H9 (cell line): ENCODE measurements at regions not wholly inside any gene's neighbourhood (a gene's known extent, or its start where the extent isn't known, plus 50 kb on each side); places are given as distances from the start of the nearest gene placed in this dataset.

Source experiments
- DNase-seq: peaks from one replicate; pipeline ENCODE4 v3.0.0-alpha.2; 2017
- H2AFZ ChIP-seq: one replicate; pipeline ENCODE4 v1.6.1; 2013; ENCODE audit warnings: mild to moderate bottlenecking, low read length, control low read depth, moderate library complexity
- H2AK5ac ChIP-seq: 2 replicates; pipeline ENCODE4 v1.6.1; 2013; ENCODE audit warnings: low read length, control low read depth, mixed read lengths; ENCODE audit not compliant: insufficient read length
- H2BK120ac ChIP-seq: one replicate; pipeline ENCODE4 v1.6.1; 2013; ENCODE audit warnings: low read depth, mild to moderate bottlenecking, low read length, control low read depth, inconsistent platforms; ENCODE audit not compliant: poor library complexity, severe bottlenecking
- H2BK12ac ChIP-seq: 2 replicates; pipeline ENCODE4 v1.6.1; 2013; ENCODE audit warnings: low read length, control low read depth, mixed read lengths, low read depth; ENCODE audit not compliant: insufficient read length
- H2BK15ac ChIP-seq: 2 replicates; pipeline ENCODE4 v1.6.1; 2013; ENCODE audit warnings: low read depth, low read length, control low read depth
- H2BK20ac ChIP-seq: one replicate; pipeline ENCODE4 v1.6.1; 2013; ENCODE audit warnings: low read depth, mild to moderate bottlenecking, low read length, control low read depth, inconsistent platforms; ENCODE audit not compliant: poor library complexity, severe bottlenecking
- H2BK5ac ChIP-seq: 2 replicates; pipeline ENCODE4 v1.6.1; 2013; ENCODE audit warnings: low read length, control low read depth, mixed read lengths; ENCODE audit not compliant: insufficient read length
- H3K14ac ChIP-seq: 2 replicates; pipeline ENCODE4 v1.6.1; 2013; ENCODE audit warnings: low read length, control low read depth; ENCODE audit not compliant: insufficient read depth
- H3K18ac ChIP-seq: 2 replicates; pipeline ENCODE4 v1.6.1; 2013; ENCODE audit warnings: low read depth, mild to moderate bottlenecking, mixed read lengths, low read length, control low read depth; ENCODE audit not compliant: insufficient read length
- H3K23ac ChIP-seq: 2 replicates; pipeline ENCODE4 v1.6.1; 2013; ENCODE audit warnings: low read length, control low read depth, mixed read lengths, low read depth; ENCODE audit not compliant: insufficient read length
- H3K23me2 ChIP-seq: 2 replicates; pipeline ENCODE4 v1.6.1; 2013; ENCODE audit warnings: low read depth, mild to moderate bottlenecking, mixed read lengths, low read length, control low read depth; ENCODE audit not compliant: insufficient read length, poor library complexity, severe bottlenecking
- H3K27ac ChIP-seq: 2 replicates; pipeline ENCODE4 v1.5.1; 2013; ENCODE audit warnings: low read length, control low read depth, mixed read lengths, low read depth; ENCODE audit not compliant: insufficient read length
- H3K27me3 ChIP-seq: 2 replicates; pipeline ENCODE4 v1.6.1; 2013; ENCODE audit warnings: low read length, control low read depth, inconsistent platforms; ENCODE audit not compliant: insufficient read depth
- H3K4ac ChIP-seq: 2 replicates; pipeline ENCODE4 v1.6.1; 2013; ENCODE audit warnings: low read depth, mild to moderate bottlenecking, control low read depth, inconsistent platforms, low read length, moderate library complexity
- H3K4me1 ChIP-seq: 2 replicates; pipeline ENCODE4 v1.6.1; 2013; ENCODE audit warnings: low read length, control low read depth, inconsistent platforms; ENCODE audit not compliant: insufficient read depth
- H3K4me2 ChIP-seq: 2 replicates; pipeline ENCODE4 v1.6.1; 2013; ENCODE audit warnings: low read length, control low read depth, mixed read lengths; ENCODE audit not compliant: insufficient read length, insufficient read depth
- H3K56ac ChIP-seq: 2 replicates; pipeline ENCODE4 v1.6.1; 2013; ENCODE audit warnings: low read depth, mild to moderate bottlenecking, mixed read lengths, low read length, control low read depth; ENCODE audit not compliant: insufficient read length
- H3K79me1 ChIP-seq: 2 replicates; pipeline ENCODE4 v1.6.1; 2013; ENCODE audit warnings: low read depth, mild to moderate bottlenecking, moderate library complexity, low read length, control low read depth, inconsistent platforms; ENCODE audit not compliant: insufficient read depth, poor library complexity, severe bottlenecking
- H3K79me2 ChIP-seq: 2 replicates; pipeline ENCODE4 v1.6.1; 2013; ENCODE audit warnings: low read length, control low read depth, inconsistent platforms; ENCODE audit not compliant: insufficient read depth
- H3K9ac ChIP-seq: 2 replicates; pipeline ENCODE4 v1.6.1; 2013; ENCODE audit warnings: low read length, control low read depth, mixed read lengths; ENCODE audit not compliant: insufficient read length; ENCODE audit errors: extremely low read depth
- H3K9me3 ChIP-seq: one replicate; pipeline ENCODE4 v1.6.1; 2013; ENCODE audit warnings: low read depth, low read length, inconsistent platforms; ENCODE audit not compliant: control insufficient read depth
- H3T11ph ChIP-seq: one replicate; pipeline ENCODE4 v1.6.1; 2013; ENCODE audit warnings: mild to moderate bottlenecking, low read length, control low read depth, inconsistent platforms
- H4K20me1 ChIP-seq: one replicate; pipeline ENCODE4 v1.6.1; 2013; ENCODE audit not compliant: control insufficient read depth, insufficient read length, insufficient read depth
- H4K5ac ChIP-seq: 2 replicates; pipeline ENCODE4 v1.6.1; 2013; ENCODE audit warnings: low read depth, mild to moderate bottlenecking, mixed read lengths, low read length, control low read depth; ENCODE audit not compliant: insufficient read length
- H4K8ac ChIP-seq: replicated peaks from 2 replicates; pipeline ENCODE4 v1.6.1; 2013; ENCODE audit warnings: low read length, control low read depth, mixed read lengths, low read depth; ENCODE audit not compliant: insufficient read length
- H4K91ac ChIP-seq: 2 replicates; pipeline ENCODE4 v1.6.1; 2013; ENCODE audit warnings: low read depth, mild to moderate bottlenecking, moderate library complexity, mixed read lengths, low read length, control low read depth; ENCODE audit not compliant: insufficient read length
- H3K27ac Mint-ChIP-seq, 3 experiments: 2 replicates in 2 of 3; 3 replicates in 1 of 3; pipeline ENCODE4 v1.8.0; 2020 to 2021; ENCODE audit warnings: mixed read lengths in 3 of 3, mild to moderate bottlenecking in 1 of 3, moderate library complexity in 1 of 3
- H3K27me3 Mint-ChIP-seq: 2 replicates; pipeline ENCODE4 v1.8.0; 2021; ENCODE audit warnings: low read depth, mild to moderate bottlenecking, moderate library complexity, mixed read lengths
- H3K36me3 Mint-ChIP-seq, 3 experiments: 2 replicates in 2 of 3; 3 replicates in 1 of 3; pipeline ENCODE4 v1.8.0; 2020 to 2021; ENCODE audit warnings: low read depth in 3 of 3, mixed read lengths in 3 of 3; ENCODE audit not compliant: insufficient read depth in 1 of 3
- H3K4me1 Mint-ChIP-seq, 2 experiments: 2 replicates each; pipeline ENCODE4 v1.8.0; 2020; ENCODE audit warnings: mixed read lengths in 2 of 2
- H3K4me3 Mint-ChIP-seq, 2 experiments: 2 replicates in 1 of 2; 3 replicates in 1 of 2; pipeline ENCODE4 v1.8.0; 2020 to 2021; ENCODE audit warnings: mild to moderate bottlenecking in 2 of 2, mixed read lengths in 2 of 2, moderate library complexity in 1 of 2
- H3K9me3 Mint-ChIP-seq, 2 experiments: 2 replicates in 1 of 2; 3 replicates in 1 of 2; pipeline ENCODE4 v1.8.0; 2020; ENCODE audit warnings: mild to moderate bottlenecking in 2 of 2, mixed read lengths in 2 of 2, moderate library complexity in 1 of 2
- WGBS: extraction: QIAGEN DNeasy Blood & Tissue Kit; methylation state at CpG from one replicate; pipeline ENCODE4 v1.1.7; 2013; ENCODE audit warnings: missing lambda C conversion rate, low lambda C conversion rate, mixed read lengths; ENCODE audit not compliant: insufficient read length; ENCODE audit errors: extremely low coverage; 5-methylcytosine and 5-hydroxymethylcytosine counted together
- TF ChIP-seq, protein P1 (sequence below): fragments of 200-600 bp; sonication (generic); conservative IDR thresholded peaks from 3 replicates; pipeline ENCODE4 v1.8.0; 2021; ENCODE audit warnings: antibody characterized with exemption, mild to moderate bottlenecking

DNA sequence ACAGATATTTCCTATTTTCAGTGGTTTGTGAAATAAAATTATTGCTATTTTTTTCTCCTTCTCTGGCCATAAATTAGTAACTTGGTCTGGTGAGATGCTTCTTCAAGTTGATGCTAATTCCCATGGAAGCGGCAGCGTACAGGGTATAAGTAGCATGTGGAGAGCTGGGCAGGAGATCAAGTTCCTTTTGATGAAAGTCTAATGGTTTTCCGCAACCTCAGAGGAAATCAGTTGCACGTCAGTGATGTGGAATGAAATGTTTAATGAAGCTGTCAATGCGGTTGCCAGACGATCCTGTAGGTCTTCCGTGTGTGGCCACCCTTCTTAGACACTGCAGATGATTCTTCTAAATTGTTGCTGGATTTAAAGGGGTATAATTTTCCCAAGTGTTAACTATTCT lies 236.4 kb upstream of the GRM3 start:
- no peak overlapping the region for H3K4me2 ChIP-seq
- H3K9ac ChIP-seq = no peak overlapping the region
- H3K27me3 Mint-ChIP-seq = no peaks in the 10 kb centered on the region
- no peaks in the 10 kb centered on the region for H3K9me3 ChIP-seq
- H3K56ac ChIP-seq = no peak overlapping the region
- H4K91ac ChIP-seq = no peak overlapping the region
- DNase-seq = no peak
- no peak overlapping the region for H3K23ac ChIP-seq
- H2BK5ac ChIP-seq = no peak overlapping the region
- H3K4me3 Mint-ChIP-seq = no peak overlapping the region
- WGBS = no CpG with 5 or more reads among the region's 7 CpGs
- H3K14ac ChIP-seq = no peak overlapping the region
- no peak overlapping the region for H2AFZ ChIP-seq
- H2AK5ac ChIP-seq = no peak overlapping the region
- H2BK120ac ChIP-seq = no peak overlapping the region
- H2BK20ac ChIP-seq = no peak overlapping the region
- H2BK15ac ChIP-seq = no peak overlapping the region
- no peaks in the 10 kb centered on the region for H3K23me2 ChIP-seq
- H4K8ac ChIP-seq = no peak overlapping the region
- no peaks in the 10 kb centered on the region for H3K4me1 ChIP-seq
- no peak overlapping the region for H2BK12ac ChIP-seq
- H3K4ac ChIP-seq = no peak overlapping the region
- TF ChIP-seq, protein P1, sequence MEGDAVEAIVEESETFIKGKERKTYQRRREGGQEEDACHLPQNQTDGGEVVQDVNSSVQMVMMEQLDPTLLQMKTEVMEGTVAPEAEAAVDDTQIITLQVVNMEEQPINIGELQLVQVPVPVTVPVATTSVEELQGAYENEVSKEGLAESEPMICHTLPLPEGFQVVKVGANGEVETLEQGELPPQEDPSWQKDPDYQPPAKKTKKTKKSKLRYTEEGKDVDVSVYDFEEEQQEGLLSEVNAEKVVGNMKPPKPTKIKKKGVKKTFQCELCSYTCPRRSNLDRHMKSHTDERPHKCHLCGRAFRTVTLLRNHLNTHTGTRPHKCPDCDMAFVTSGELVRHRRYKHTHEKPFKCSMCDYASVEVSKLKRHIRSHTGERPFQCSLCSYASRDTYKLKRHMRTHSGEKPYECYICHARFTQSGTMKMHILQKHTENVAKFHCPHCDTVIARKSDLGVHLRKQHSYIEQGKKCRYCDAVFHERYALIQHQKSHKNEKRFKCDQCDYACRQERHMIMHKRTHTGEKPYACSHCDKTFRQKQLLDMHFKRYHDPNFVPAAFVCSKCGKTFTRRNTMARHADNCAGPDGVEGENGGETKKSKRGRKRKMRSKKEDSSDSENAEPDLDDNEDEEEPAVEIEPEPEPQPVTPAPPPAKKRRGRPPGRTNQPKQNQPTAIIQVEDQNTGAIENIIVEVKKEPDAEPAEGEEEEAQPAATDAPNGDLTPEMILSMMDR = no peak
- no peaks in the 10 kb centered on the region for H3K27me3 ChIP-seq
- H3K27ac ChIP-seq = no peak overlapping the region
- H3K27ac Mint-ChIP-seq = no peak overlapping the region
- H4K5ac ChIP-seq = no peak overlapping the region
- H3K79me2 ChIP-seq = no peaks in the 10 kb centered on the region
- H3K18ac ChIP-seq = no peak overlapping the region
- H3K79me1 ChIP-seq = no peaks in the 10 kb centered on the region
- no peak overlapping the region for H3T11ph ChIP-seq
- H3K9me3 Mint-ChIP-seq = peaks cover 0 to 4% of the 10 kb centered on the region in 2 experiments; a peak in 1 of 5 replicates
- H3K4me1 Mint-ChIP-seq = no peaks in the 10 kb centered on the region
- H4K20me1 ChIP-seq = no peaks in the 10 kb centered on the region
- H3K36me3 Mint-ChIP-seq = no peaks in the 10 kb centered on the region; a peak in 1 of 7 replicates
